ENCODE measurements at regions not wholly inside any gene's neighbourhood (a gene's known extent, or its start where the extent isn't known, plus 50 kb on each side); places are given as distances from the start of the nearest gene placed in this dataset.
A peak's percentile ranks its signal among the peaks of the same experiment; 100 is the strongest.
"Not testable (repeated sequence)": the region's sequence is repeated elsewhere in the genome, so short reads cannot be mapped to it uniquely, and the experiment has no call there.

- H3K4me1 Mint-ChIP-seq = peaks cover 26% of the 10 kb centered on the region
- H3K27me3 Mint-ChIP-seq = no peaks in the 10 kb centered on the region
- intact Hi-C loops (cut with micrococcal nuclease) = no loop called here
- H3K36me3 Mint-ChIP-seq (ENCODE audit: low read depth) = no peaks in the 10 kb centered on the region
- H3K27ac Mint-ChIP-seq = no peak overlapping the region
- H3K9me3 Mint-ChIP-seq = no peaks in the 10 kb centered on the region
- DNase-seq = no peak
- no peak overlapping the region for H3K4me3 Mint-ChIP-seq
Observed at GRCh38 chr6:44044940-44045671, 82.1 kb downstream of the MRPL14 start.

- intact Hi-C loops (cut with micrococcal nuclease) = no loop called here
- no peaks in the 10 kb centered on the region for H3K27me3 Mint-ChIP-seq
- H3K27ac Mint-ChIP-seq = no peak overlapping the region
- H3K4me1 Mint-ChIP-seq = peaks cover 20% of the 10 kb centered on the region
- no peaks in the 10 kb centered on the region for H3K36me3 Mint-ChIP-seq (ENCODE audit: low read depth)
- no peak for DNase-seq
- no peaks in the 10 kb centered on the region for H3K9me3 Mint-ChIP-seq
- H3K4me3 Mint-ChIP-seq = no peak overlapping the region
Observed at GRCh38 chr6:44044154-44044539, 83.1 kb downstream of the MRPL14 start.

GRCh38 chr6:44043479-44044153 lies 83.6 kb downstream of the MRPL14 start:
- DNase-seq = no peak
- intact Hi-C loops (cut with micrococcal nuclease) = no loop called here

GRCh38 chr6:44042989-44043478 lies 84.2 kb downstream of the MRPL14 start:
- intact Hi-C loops (cut with micrococcal nuclease) = no loop called here
- Mint-ChIP-seq H3K36me3 (ENCODE audit: low read depth) (no peaks in the 10 kb centered on the region), H3K27ac (no peak overlapping the region), H3K27me3 (no peaks in the 10 kb centered on the region), H3K9me3 (no peaks in the 10 kb centered on the region), H3K4me1 (peaks cover 15% of the 10 kb centered on the region), H3K4me3 (no peak overlapping the region)
- no peak for DNase-seq

More at GRCh38 chr6:44043479-44044153, 83.6 kb downstream of the MRPL14 start:
- Mint-ChIP-seq H3K4me3 (no peak overlapping the region), H3K27me3 (no peaks in the 10 kb centered on the region), H3K9me3 (no peaks in the 10 kb centered on the region), H3K27ac (no peak overlapping the region), H3K4me1 (peaks cover 15% of the 10 kb centered on the region), H3K36me3 (ENCODE audit: low read depth) (no peaks in the 10 kb centered on the region)

GRCh38 chr6:44042261-44042988 lies 84.8 kb downstream of the MRPL14 start:
- intact Hi-C loops (cut with micrococcal nuclease) = no loop called here
- Mint-ChIP-seq H3K9me3 (no peaks in the 10 kb centered on the region), H3K36me3 (ENCODE audit: low read depth) (no peaks in the 10 kb centered on the region), H3K4me1 (peaks cover 15% of the 10 kb centered on the region), H3K27ac (no peak overlapping the region), H3K4me3 (no peak overlapping the region), H3K27me3 (no peaks in the 10 kb centered on the region)
- no peak for DNase-seq

- Mint-ChIP-seq H3K36me3 (ENCODE audit: low read depth) (no peaks in the 10 kb centered on the region), H3K4me3 (no peak overlapping the region), H3K9me3 (no peaks in the 10 kb centered on the region), H3K4me1 (peaks cover 13% of the 10 kb centered on the region), H3K27ac (peak overlapping the region; percentile 9), H3K27me3 (no peaks in the 10 kb centered on the region)
- intact Hi-C loops (cut with micrococcal nuclease) = no loop called here
- DNase-seq = no peak
Observed at GRCh38 chr6:44041461-44042260, 85.6 kb downstream of the MRPL14 start.

- no peaks in the 10 kb centered on the region for H3K36me3 Mint-ChIP-seq (ENCODE audit: low read depth)
- H3K27me3 Mint-ChIP-seq = no peaks in the 10 kb centered on the region
- no peak for DNase-seq
- H3K27ac Mint-ChIP-seq = peak overlapping the region; percentile 21
- H3K9me3 Mint-ChIP-seq = no peaks in the 10 kb centered on the region
- peaks cover 14% of the 10 kb centered on the region for H3K4me1 Mint-ChIP-seq
- H3K4me3 Mint-ChIP-seq = no peak overlapping the region
- intact Hi-C loops (cut with micrococcal nuclease) = no loop called here
Observed at GRCh38 chr6:44040786-44041185, 86.5 kb downstream of the MRPL14 start.

GRCh38 chr6:44039839-44040350 lies 87.4 kb downstream of the MRPL14 start:
- H3K4me3 Mint-ChIP-seq = no peak overlapping the region
- intact Hi-C loops (cut with micrococcal nuclease) = no loop called here
- peaks cover 19% of the 10 kb centered on the region for H3K4me1 Mint-ChIP-seq
- no peaks in the 10 kb centered on the region for H3K9me3 Mint-ChIP-seq
- no peaks in the 10 kb centered on the region for H3K36me3 Mint-ChIP-seq (ENCODE audit: low read depth)
- no peak overlapping the region for H3K27ac Mint-ChIP-seq
- H3K27me3 Mint-ChIP-seq = no peaks in the 10 kb centered on the region
- DNase-seq = no peak

- H3K36me3 Mint-ChIP-seq (ENCODE audit: low read depth) = no peaks in the 10 kb centered on the region
- H3K4me3 Mint-ChIP-seq = no peak overlapping the region
- H3K27me3 Mint-ChIP-seq = no peaks in the 10 kb centered on the region
- intact Hi-C loops (cut with micrococcal nuclease) = no loop called here
- peaks cover 19% of the 10 kb centered on the region for H3K4me1 Mint-ChIP-seq
- H3K27ac Mint-ChIP-seq = no peak overlapping the region
- H3K9me3 Mint-ChIP-seq = no peaks in the 10 kb centered on the region
- no peak for DNase-seq
Observed at GRCh38 chr6:44039191-44039719, 88.0 kb downstream of the MRPL14 start.

GRCh38 chr6:44038543-44039065 lies 88.6 kb downstream of the MRPL14 start:
- H3K9me3 Mint-ChIP-seq = no peaks in the 10 kb centered on the region
- no peaks in the 10 kb centered on the region for H3K27me3 Mint-ChIP-seq
- H3K4me1 Mint-ChIP-seq = peaks cover 19% of the 10 kb centered on the region
- no peak overlapping the region for H3K4me3 Mint-ChIP-seq
- intact Hi-C loops (cut with micrococcal nuclease) = no loop called here
- H3K27ac Mint-ChIP-seq = no peak overlapping the region
- no peak for DNase-seq
- no peaks in the 10 kb centered on the region for H3K36me3 Mint-ChIP-seq (ENCODE audit: low read depth)

GRCh38 chr6:44037847-44038542 lies 89.3 kb downstream of the MRPL14 start:
- intact Hi-C loops (cut with micrococcal nuclease) = no loop called here
- H3K9me3 Mint-ChIP-seq = no peaks in the 10 kb centered on the region
- H3K27ac Mint-ChIP-seq = no peak overlapping the region
- no peak overlapping the region for H3K4me3 Mint-ChIP-seq
- peaks cover 18% of the 10 kb centered on the region for H3K4me1 Mint-ChIP-seq
- H3K27me3 Mint-ChIP-seq = no peaks in the 10 kb centered on the region
- DNase-seq = no peak
- H3K36me3 Mint-ChIP-seq (ENCODE audit: low read depth) = no peaks in the 10 kb centered on the region

- DNase-seq; H3K27me3 Mint-ChIP-seq; intact Hi-C loops (cut with micrococcal nuclease); H3K9me3 Mint-ChIP-seq; H3K36me3 Mint-ChIP-seq (ENCODE audit: low read depth); H3K27ac Mint-ChIP-seq; H3K4me3 Mint-ChIP-seq: not testable (repeated sequence)
- peaks cover 17% of the 10 kb centered on the region for H3K4me1 Mint-ChIP-seq
Observed at GRCh38 chr6:44037276-44037675, 90.0 kb downstream of the MRPL14 start.
